ENCODE measurements at regions not wholly inside any gene's neighbourhood (a gene's known extent, or its start where the extent isn't known, plus 50 kb on each side); places are given as distances from the start of the nearest gene placed in this dataset.

GRCh38 chr16:60564588-60564987 is 1471.7 kb downstream of the CDH8 start:
- TF ChIP-seq POLR2A (IDR thresholded peaks at IDR 0.05; ENCODE audit: low read length): no peak
- TF ChIP-seq GATA1 (IDR thresholded peaks at IDR 0.05; ENCODE audit: low read depth, low read length): no peak
